HEK293 (cell line): ENCODE measurements at regions not wholly inside any gene's neighbourhood (a gene's known extent, or its start where the extent isn't known, plus 50 kb on each side); places are given as distances from the start of the nearest gene placed in this dataset.

Source experiments
- BCL11A ChIP-seq: fragments of 450-650 bp; formaldehyde crosslinking; IDR thresholded peaks from 2 replicates; pipeline ENCODE4 v1.5.1; 2016; ENCODE audit warnings: low read depth, missing biosample characterization, missing genetic modification characterization
- FEZF1 ChIP-seq: fragments of 450-650 bp; formaldehyde crosslinking; IDR thresholded peaks from 2 replicates; pipeline ENCODE4 v1.5.1; 2016; ENCODE audit warnings: missing biosample characterization, missing genetic modification characterization
- GLIS1 ChIP-seq: fragments of 450-650 bp; formaldehyde crosslinking; IDR thresholded peaks from 2 replicates; pipeline ENCODE4 v1.5.1; 2016; ENCODE audit warnings: missing biosample characterization, missing genetic modification characterization
- KLF1 ChIP-seq: fragments of 450-650 bp; formaldehyde crosslinking; IDR thresholded peaks from 2 replicates; pipeline ENCODE4 v1.5.1; 2016; ENCODE audit warnings: missing biosample characterization, missing genetic modification characterization
- KLF9 ChIP-seq: fragments of 450-650 bp; formaldehyde crosslinking; IDR thresholded peaks from 2 replicates; pipeline ENCODE4 v1.5.1; 2016; ENCODE audit warnings: missing biosample characterization, missing genetic modification characterization, low read depth
- PRDM1 ChIP-seq: fragments of 450-650 bp; formaldehyde crosslinking; IDR thresholded peaks from 2 replicates; pipeline ENCODE4; 2016; ENCODE audit warnings: missing biosample characterization, missing genetic modification characterization
- SP7 ChIP-seq: fragments of 450-650 bp; formaldehyde crosslinking; IDR thresholded peaks from 2 replicates; pipeline ENCODE4 v1.5.1; 2016; ENCODE audit warnings: missing biosample characterization, missing genetic modification characterization
- YY1 ChIP-seq: fragments of 450-650 bp; formaldehyde crosslinking; IDR thresholded peaks from 2 replicates; pipeline ENCODE4 v1.5.1; 2018; ENCODE audit warnings: missing biosample characterization, missing genetic modification characterization
- ZBTB20 ChIP-seq: fragments of 450-650 bp; formaldehyde crosslinking; IDR thresholded peaks from 2 replicates; pipeline ENCODE4 v1.5.1; 2016; ENCODE audit warnings: missing biosample characterization, missing genetic modification characterization
- ZBTB21 ChIP-seq: fragments of 450-650 bp; formaldehyde crosslinking; IDR thresholded peaks from 2 replicates; pipeline ENCODE4 v1.5.1; 2017; ENCODE audit warnings: missing biosample characterization, missing genetic modification characterization
- ZBTB48 ChIP-seq: fragments of 450-650 bp; formaldehyde crosslinking; IDR thresholded peaks from 2 replicates; pipeline ENCODE4 v1.5.1; 2016; ENCODE audit warnings: missing biosample characterization, missing genetic modification characterization
- ZNF10 ChIP-seq: fragments of 450-650 bp; formaldehyde crosslinking; IDR thresholded peaks from 2 replicates; pipeline ENCODE4 v1.5.1; 2017; ENCODE audit warnings: missing biosample characterization, missing genetic modification characterization
- ZNF114 ChIP-seq: fragments of 450-650 bp; formaldehyde crosslinking; IDR thresholded peaks from 2 replicates; pipeline ENCODE4 v1.5.0; 2017; ENCODE audit warnings: missing biosample characterization, missing genetic modification characterization
- ZNF184 ChIP-seq: fragments of 450-650 bp; IDR thresholded peaks from 2 replicates; pipeline ENCODE4 v1.5.1; 2018; ENCODE audit warnings: missing biosample characterization, mild to moderate bottlenecking, missing genetic modification characterization
- ZNF221 ChIP-seq: fragments of 450-650 bp; formaldehyde crosslinking; IDR thresholded peaks from 2 replicates; pipeline ENCODE4 v1.5.1; 2017; ENCODE audit warnings: missing biosample characterization, missing genetic modification characterization, borderline replicate concordance
- ZNF48 ChIP-seq: fragments of 450-650 bp; formaldehyde crosslinking; IDR thresholded peaks from 2 replicates; pipeline ENCODE4 v1.5.1; 2016; ENCODE audit warnings: missing biosample characterization, missing genetic modification characterization
- ZNF501 ChIP-seq: fragments of 450-650 bp; formaldehyde crosslinking; IDR thresholded peaks from 2 replicates; pipeline ENCODE4 v1.5.1; 2016; ENCODE audit warnings: missing biosample characterization, missing genetic modification characterization
- ZNF623 ChIP-seq: fragments of 450-650 bp; formaldehyde crosslinking; IDR thresholded peaks from 2 replicates; pipeline ENCODE4 v1.5.1; 2016; ENCODE audit warnings: missing biosample characterization, missing genetic modification characterization
- ZNF654 ChIP-seq: fragments of 450-650 bp; formaldehyde crosslinking; IDR thresholded peaks from 2 replicates; pipeline ENCODE4 v1.5.1; 2016; ENCODE audit warnings: low read depth, missing biosample characterization, missing genetic modification characterization
- ZNF791 ChIP-seq: fragments of 450-650 bp; formaldehyde crosslinking; IDR thresholded peaks from 2 replicates; pipeline ENCODE4 v1.5.1; 2016; ENCODE audit warnings: missing biosample characterization, missing genetic modification characterization
- TF ChIP-seq, protein P1 (sequence below): fragments of 450-650 bp; IDR thresholded peaks from 2 replicates; pipeline ENCODE4 v1.5.1; 2018; ENCODE audit warnings: missing biosample characterization, missing genetic modification characterization
- TF ChIP-seq, protein P2 (sequence below): fragments of 450-650 bp; formaldehyde crosslinking; IDR thresholded peaks from 2 replicates; pipeline ENCODE4 v1.5.1; 2016; ENCODE audit warnings: missing biosample characterization, missing genetic modification characterization
- TF ChIP-seq, protein P3 (sequence below): fragments of 450-650 bp; formaldehyde crosslinking; IDR thresholded peaks from 2 replicates; pipeline ENCODE4 v1.5.1; 2016; ENCODE audit warnings: missing biosample characterization, missing genetic modification characterization
- TF ChIP-seq, protein P4 (sequence below): fragments of 450-650 bp; formaldehyde crosslinking; IDR thresholded peaks from 2 replicates; pipeline ENCODE4 v1.5.1; 2016; ENCODE audit warnings: missing biosample characterization, missing genetic modification characterization
- TF ChIP-seq, protein P5 (sequence below): fragments of 450-650 bp; formaldehyde crosslinking; IDR thresholded peaks from 2 replicates; pipeline ENCODE4; 2016; ENCODE audit warnings: missing biosample characterization, missing genetic modification characterization
- TF ChIP-seq, protein P6 (sequence below): fragments of 450-650 bp; formaldehyde crosslinking; IDR thresholded peaks from 2 replicates; pipeline ENCODE4 v1.5.1; 2016; ENCODE audit warnings: missing biosample characterization, missing genetic modification characterization
- TF ChIP-seq, protein P7 (sequence below): fragments of 450-650 bp; formaldehyde crosslinking; IDR thresholded peaks from 2 replicates; pipeline ENCODE4 v1.5.1; 2016; ENCODE audit warnings: missing biosample characterization, missing genetic modification characterization

DNA sequence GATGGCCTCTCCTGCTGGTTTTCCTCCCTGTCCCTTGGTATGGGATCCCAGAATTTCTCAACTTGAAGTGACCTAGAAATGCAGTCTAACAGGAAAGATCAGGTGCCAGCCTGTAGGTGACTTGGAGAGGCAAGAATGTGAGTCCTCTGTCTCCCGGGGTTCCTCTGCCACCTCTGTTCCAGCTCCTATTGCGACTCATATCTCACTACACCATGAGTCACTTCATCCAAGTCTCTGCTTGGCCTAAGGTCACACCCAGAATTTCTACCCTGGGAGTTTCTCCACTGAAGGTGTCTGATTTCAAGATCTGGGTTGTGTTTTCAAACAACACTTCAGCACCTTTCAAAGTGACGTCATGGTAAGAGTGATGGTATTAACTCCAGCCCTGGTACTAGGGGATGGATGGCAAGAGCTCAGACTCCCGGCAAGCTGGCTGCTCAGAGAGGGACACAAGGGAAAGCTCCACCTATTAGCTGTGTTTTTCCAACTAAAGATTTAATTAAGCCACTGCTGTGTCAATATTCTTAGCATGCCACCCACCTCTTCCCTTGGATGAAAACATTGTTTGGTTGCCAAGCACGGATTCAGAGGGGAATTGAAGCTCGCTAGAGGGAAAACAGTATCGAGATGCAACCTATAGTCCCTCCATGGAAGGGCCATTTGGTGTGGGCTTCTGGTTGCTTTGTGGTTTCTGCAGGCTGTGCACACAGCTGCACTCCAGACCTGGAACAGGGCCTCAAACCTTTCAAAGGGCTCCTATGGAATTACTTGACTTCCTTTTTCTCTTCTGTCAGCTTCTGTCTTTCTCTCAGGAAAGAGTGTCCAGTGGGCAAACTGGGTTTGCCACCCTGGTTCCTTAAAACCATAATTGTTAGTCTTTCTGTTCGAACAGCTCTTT lies 205.7 kb downstream of the GAS1 start (continued):
- TF ChIP-seq, protein P1, sequence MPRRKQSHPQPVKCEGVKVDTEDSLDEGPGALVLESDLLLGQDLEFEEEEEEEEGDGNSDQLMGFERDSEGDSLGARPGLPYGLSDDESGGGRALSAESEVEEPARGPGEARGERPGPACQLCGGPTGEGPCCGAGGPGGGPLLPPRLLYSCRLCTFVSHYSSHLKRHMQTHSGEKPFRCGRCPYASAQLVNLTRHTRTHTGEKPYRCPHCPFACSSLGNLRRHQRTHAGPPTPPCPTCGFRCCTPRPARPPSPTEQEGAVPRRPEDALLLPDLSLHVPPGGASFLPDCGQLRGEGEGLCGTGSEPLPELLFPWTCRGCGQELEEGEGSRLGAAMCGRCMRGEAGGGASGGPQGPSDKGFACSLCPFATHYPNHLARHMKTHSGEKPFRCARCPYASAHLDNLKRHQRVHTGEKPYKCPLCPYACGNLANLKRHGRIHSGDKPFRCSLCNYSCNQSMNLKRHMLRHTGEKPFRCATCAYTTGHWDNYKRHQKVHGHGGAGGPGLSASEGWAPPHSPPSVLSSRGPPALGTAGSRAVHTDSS (tag by site-specific recombination): peak; percentile 7; the same call in 1 of the 2 replicates
- TF ChIP-seq PRDM1 (tag by site-specific recombination): peak; percentile 83
- TF ChIP-seq, protein P2, sequence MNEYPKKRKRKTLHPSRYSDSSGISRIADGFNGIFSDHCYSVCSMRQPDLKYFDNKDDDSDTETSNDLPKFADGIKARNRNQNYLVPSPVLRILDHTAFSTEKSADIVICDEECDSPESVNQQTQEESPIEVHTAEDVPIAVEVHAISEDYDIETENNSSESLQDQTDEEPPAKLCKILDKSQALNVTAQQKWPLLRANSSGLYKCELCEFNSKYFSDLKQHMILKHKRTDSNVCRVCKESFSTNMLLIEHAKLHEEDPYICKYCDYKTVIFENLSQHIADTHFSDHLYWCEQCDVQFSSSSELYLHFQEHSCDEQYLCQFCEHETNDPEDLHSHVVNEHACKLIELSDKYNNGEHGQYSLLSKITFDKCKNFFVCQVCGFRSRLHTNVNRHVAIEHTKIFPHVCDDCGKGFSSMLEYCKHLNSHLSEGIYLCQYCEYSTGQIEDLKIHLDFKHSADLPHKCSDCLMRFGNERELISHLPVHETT (tag by site-specific recombination): peak; percentile 94
- TF ChIP-seq KLF9: peak; percentile 64
- TF ChIP-seq, protein P3, sequence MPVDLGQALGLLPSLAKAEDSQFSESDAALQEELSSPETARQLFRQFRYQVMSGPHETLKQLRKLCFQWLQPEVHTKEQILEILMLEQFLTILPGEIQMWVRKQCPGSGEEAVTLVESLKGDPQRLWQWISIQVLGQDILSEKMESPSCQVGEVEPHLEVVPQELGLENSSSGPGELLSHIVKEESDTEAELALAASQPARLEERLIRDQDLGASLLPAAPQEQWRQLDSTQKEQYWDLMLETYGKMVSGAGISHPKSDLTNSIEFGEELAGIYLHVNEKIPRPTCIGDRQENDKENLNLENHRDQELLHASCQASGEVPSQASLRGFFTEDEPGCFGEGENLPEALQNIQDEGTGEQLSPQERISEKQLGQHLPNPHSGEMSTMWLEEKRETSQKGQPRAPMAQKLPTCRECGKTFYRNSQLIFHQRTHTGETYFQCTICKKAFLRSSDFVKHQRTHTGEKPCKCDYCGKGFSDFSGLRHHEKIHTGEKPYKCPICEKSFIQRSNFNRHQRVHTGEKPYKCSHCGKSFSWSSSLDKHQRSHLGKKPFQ: 0 out of 2 replicates have a peak, but pooled peaks have one; percentile 35
- TF ChIP-seq ZNF623 (tag by site-specific recombination): peak; percentile 28; the same call in 1 of the 2 replicates
- TF ChIP-seq SP7 (tag by site-specific recombination): peak; percentile 95
- peak; percentile 83 for TF ChIP-seq FEZF1 (tag by site-specific recombination)
- peak; percentile 87; the same call in 1 of the 2 replicates for TF ChIP-seq ZNF184
- peak; percentile 79; the same call in 1 of the 2 replicates for TF ChIP-seq ZNF10 (tag by site-specific recombination)
- no peak for TF ChIP-seq ZNF114 (tag by site-specific recombination)
- TF ChIP-seq ZBTB48 (tag by site-specific recombination): peak; percentile 73
- TF ChIP-seq KLF1 (tag by site-specific recombination): peak; percentile 95
- TF ChIP-seq, protein P4, sequence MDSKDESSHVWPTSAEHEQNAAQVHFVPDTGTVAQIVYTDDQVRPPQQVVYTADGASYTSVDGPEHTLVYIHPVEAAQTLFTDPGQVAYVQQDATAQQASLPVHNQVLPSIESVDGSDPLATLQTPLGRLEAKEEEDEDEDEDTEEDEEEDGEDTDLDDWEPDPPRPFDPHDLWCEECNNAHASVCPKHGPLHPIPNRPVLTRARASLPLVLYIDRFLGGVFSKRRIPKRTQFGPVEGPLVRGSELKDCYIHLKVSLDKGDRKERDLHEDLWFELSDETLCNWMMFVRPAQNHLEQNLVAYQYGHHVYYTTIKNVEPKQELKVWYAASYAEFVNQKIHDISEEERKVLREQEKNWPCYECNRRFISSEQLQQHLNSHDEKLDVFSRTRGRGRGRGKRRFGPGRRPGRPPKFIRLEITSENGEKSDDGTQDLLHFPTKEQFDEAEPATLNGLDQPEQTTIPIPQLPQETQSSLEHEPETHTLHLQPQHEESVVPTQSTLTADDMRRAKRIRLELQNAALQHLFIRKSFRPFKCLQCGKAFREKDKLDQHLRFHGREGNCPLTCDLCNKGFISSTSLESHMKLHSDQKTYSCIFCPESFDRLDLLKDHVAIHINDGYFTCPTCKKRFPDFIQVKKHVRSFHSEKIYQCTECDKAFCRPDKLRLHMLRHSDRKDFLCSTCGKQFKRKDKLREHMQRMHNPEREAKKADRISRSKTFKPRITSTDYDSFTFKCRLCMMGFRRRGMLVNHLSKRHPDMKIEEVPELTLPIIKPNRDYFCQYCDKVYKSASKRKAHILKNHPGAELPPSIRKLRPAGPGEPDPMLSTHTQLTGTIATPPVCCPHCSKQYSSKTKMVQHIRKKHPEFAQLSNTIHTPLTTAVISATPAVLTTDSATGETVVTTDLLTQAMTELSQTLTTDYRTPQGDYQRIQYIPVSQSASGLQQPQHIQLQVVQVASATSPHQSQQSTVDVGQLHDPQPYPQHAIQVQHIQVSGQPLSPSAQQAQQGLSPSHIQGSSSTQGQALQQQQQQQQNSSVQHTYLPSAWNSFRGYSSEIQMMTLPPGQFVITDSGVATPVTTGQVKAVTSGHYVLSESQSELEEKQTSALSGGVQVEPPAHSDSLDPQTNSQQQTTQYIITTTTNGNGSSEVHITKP (tag by site-specific recombination): peak; percentile 93
- peak; percentile 75 for TF ChIP-seq ZBTB20 (tag by site-specific recombination)
- peak; percentile 93 for TF ChIP-seq BCL11A (tag by site-specific recombination)
- no peak for TF ChIP-seq ZNF48 (tag by site-specific recombination)
- TF ChIP-seq, protein P5, sequence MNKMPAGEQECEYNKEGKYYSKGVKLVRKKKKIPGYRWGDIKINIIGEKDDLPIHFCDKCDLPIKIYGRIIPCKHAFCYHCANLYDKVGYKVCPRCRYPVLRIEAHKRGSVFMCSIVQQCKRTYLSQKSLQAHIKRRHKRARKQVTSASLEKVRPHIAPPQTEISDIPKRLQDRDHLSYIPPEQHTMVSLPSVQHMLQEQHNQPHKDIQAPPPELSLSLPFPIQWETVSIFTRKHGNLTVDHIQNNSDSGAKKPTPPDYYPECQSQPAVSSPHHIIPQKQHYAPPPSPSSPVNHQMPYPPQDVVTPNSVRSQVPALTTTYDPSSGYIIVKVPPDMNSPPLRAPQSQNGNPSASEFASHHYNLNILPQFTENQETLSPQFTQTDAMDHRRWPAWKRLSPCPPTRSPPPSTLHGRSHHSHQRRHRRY: no peak
- TF ChIP-seq, protein P6, sequence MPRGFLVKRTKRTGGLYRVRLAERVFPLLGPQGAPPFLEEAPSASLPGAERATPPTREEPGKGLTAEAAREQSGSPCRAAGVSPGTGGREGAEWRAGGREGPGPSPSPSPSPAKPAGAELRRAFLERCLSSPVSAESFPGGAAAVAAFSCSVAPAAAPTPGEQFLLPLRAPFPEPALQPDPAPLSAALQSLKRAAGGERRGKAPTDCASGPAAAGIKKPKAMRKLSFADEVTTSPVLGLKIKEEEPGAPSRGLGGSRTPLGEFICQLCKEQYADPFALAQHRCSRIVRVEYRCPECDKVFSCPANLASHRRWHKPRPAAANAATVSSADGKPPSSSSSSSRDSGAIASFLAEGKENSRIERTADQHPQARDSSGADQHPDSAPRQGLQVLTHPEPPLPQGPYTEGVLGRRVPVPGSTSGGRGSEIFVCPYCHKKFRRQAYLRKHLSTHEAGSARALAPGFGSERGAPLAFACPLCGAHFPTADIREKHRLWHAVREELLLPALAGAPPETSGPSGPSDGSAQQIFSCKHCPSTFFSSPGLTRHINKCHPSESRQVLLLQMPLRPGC (tag by site-specific recombination): peak; percentile 96
- TF ChIP-seq YY1 (tag by site-specific recombination): no peak
- no peak for TF ChIP-seq ZNF221 (tag by site-specific recombination)
- peak; percentile 98 for TF ChIP-seq ZBTB21 (tag by site-specific recombination)
- TF ChIP-seq, protein P7, sequence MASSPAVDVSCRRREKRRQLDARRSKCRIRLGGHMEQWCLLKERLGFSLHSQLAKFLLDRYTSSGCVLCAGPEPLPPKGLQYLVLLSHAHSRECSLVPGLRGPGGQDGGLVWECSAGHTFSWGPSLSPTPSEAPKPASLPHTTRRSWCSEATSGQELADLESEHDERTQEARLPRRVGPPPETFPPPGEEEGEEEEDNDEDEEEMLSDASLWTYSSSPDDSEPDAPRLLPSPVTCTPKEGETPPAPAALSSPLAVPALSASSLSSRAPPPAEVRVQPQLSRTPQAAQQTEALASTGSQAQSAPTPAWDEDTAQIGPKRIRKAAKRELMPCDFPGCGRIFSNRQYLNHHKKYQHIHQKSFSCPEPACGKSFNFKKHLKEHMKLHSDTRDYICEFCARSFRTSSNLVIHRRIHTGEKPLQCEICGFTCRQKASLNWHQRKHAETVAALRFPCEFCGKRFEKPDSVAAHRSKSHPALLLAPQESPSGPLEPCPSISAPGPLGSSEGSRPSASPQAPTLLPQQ (tag by site-specific recombination): peak; percentile 78; the same call in 1 of the 2 replicates
- TF ChIP-seq ZNF654 (tag by site-specific recombination): peak; percentile 7; the same call in 1 of the 2 replicates
- 0 out of 2 replicates have a peak, but pooled peaks have one; percentile 59 for TF ChIP-seq ZNF501 (tag by site-specific recombination)
- peak; percentile 95 for TF ChIP-seq GLIS1
- TF ChIP-seq ZNF791 (tag by site-specific recombination): no peak
